DOHH2 (cell line): ENCODE measurements at regions not wholly inside any gene's neighbourhood (a gene's known extent, or its start where the extent isn't known, plus 50 kb on each side); places are given as distances from the start of the nearest gene placed in this dataset.

Experiments used
- H3F3A ChIP-seq: fragments of 200-600 bp; sonication (generic), shearing (Covaris generic); 2 replicates; pipeline ENCODE4 v1.6.0; 2016; ENCODE audit warnings: antibody characterized with exemption, mild to moderate bottlenecking; ENCODE audit not compliant: control insufficient read depth, insufficient read depth
- H3K27ac ChIP-seq: fragments of 200-600 bp; sonication (generic); 2 replicates; pipeline ENCODE4 v1.5.1; 2014; ENCODE audit warnings: low read depth, mild to moderate bottlenecking, low read length, moderate library complexity
- H3K27me3 ChIP-seq: fragments of 200-600 bp; sonication (generic); 2 replicates; pipeline ENCODE4 v1.6.1; 2014; ENCODE audit warnings: mild to moderate bottlenecking, low read length, mixed read lengths; ENCODE audit not compliant: control insufficient read depth
- H3K36me3 ChIP-seq: fragments of 200-600 bp; sonication (generic); 2 replicates; pipeline ENCODE4 v1.6.1; 2014; ENCODE audit warnings: mild to moderate bottlenecking, low read length, moderate library complexity, mixed read lengths; ENCODE audit not compliant: control insufficient read depth
- H3K4me1 ChIP-seq: fragments of 200-600 bp; sonication (generic); 2 replicates; pipeline ENCODE4 v1.6.1; 2014; ENCODE audit warnings: mild to moderate bottlenecking, low read length, mixed read lengths; ENCODE audit not compliant: control insufficient read depth
- H3K4me2 ChIP-seq: fragments of 200-600 bp; sonication (generic); 2 replicates; pipeline ENCODE4 v1.6.0; 2014; ENCODE audit warnings: mild to moderate bottlenecking, low read length, moderate library complexity
- H3K4me3 ChIP-seq: fragments of 200-600 bp; sonication (generic); 2 replicates; pipeline ENCODE4 v1.5.1; 2014; ENCODE audit warnings: mild to moderate bottlenecking, low read length, mixed read lengths
- H3K79me2 ChIP-seq: fragments of 200-600 bp; sonication (generic); 2 replicates; pipeline ENCODE4 v1.6.1; 2014; ENCODE audit warnings: mild to moderate bottlenecking, low read length, mixed read lengths; ENCODE audit not compliant: control insufficient read depth
- H3K9me2 ChIP-seq: fragments of 200-600 bp; sonication (generic); replicated peaks from 2 replicates; pipeline ENCODE4 v1.6.1; 2014; ENCODE audit warnings: mild to moderate bottlenecking, low read length, mixed read lengths; ENCODE audit not compliant: control insufficient read depth
- H3K9me3 ChIP-seq: fragments of 200-600 bp; sonication (generic); 2 replicates; pipeline ENCODE4 v1.6.1; 2014; ENCODE audit warnings: antibody characterized with exemption, low read length, mixed read lengths; ENCODE audit not compliant: control insufficient read depth, insufficient read depth
- H4K20me1 ChIP-seq: fragments of 200-600 bp; sonication (generic); 2 replicates; pipeline ENCODE4 v1.6.0; 2014; ENCODE audit warnings: low read depth, mild to moderate bottlenecking, antibody characterized with exemption, low read length, moderate library complexity; ENCODE audit not compliant: control insufficient read depth, insufficient read depth
- CTCF ChIP-seq: fragments of 200-600 bp; sonication (generic); IDR thresholded peaks from one replicate; pipeline ENCODE4 v1.5.1; 2014; ENCODE audit warnings: antibody characterized with exemption, mild to moderate bottlenecking, low read depth, low read length; ENCODE audit not compliant: poor library complexity, severe bottlenecking
- EZH2phosphoT487 ChIP-seq: fragments of 200-600 bp; sonication (generic); IDR thresholded peaks from 2 replicates; pipeline ENCODE4 v1.6.1; 2017; ENCODE audit warnings: borderline replicate concordance, mild to moderate bottlenecking, antibody characterized with exemption, low read length, moderate library complexity, mixed read lengths

GRCh38 chr1:90507173-90507572 is 209.9 kb downstream of the BARHL2 start:
- Histone ChIP-seq H3K4me1 (no peaks in the 10 kb centered on the region), H3K27me3 (no peaks in the 10 kb centered on the region), H3K27ac (no peak overlapping the region), H3K9me3 (no peaks in the 10 kb centered on the region), H3F3A (no peaks in the 10 kb centered on the region), H4K20me1 (no peaks in the 10 kb centered on the region), H3K79me2 (no peaks in the 10 kb centered on the region), H3K4me2 (no peak overlapping the region), H3K36me3 (no peaks in the 10 kb centered on the region), H3K9me2 (no peaks in the 10 kb centered on the region), H3K4me3 (no peak overlapping the region)
- no peak for TF ChIP-seq EZH2phosphoT487
- TF ChIP-seq CTCF, result no peak

- Histone ChIP-seq H3K27ac (no peak overlapping the region), H3K9me2 (no peaks in the 10 kb centered on the region), H3K27me3 (no peaks in the 10 kb centered on the region), H3K4me1 (no peaks in the 10 kb centered on the region), H3K4me2 (no peak overlapping the region), H3K4me3 (no peak overlapping the region), H3K79me2 (no peaks in the 10 kb centered on the region), H3K36me3 (no peaks in the 10 kb centered on the region), H3F3A (no peaks in the 10 kb centered on the region), H3K9me3 (no peaks in the 10 kb centered on the region), H4K20me1 (no peaks in the 10 kb centered on the region)
- TF ChIP-seq CTCF (no peak), EZH2phosphoT487 (no peak)
Measured at GRCh38 chr1:90505806-90506205, 211.3 kb downstream of the BARHL2 start.

GRCh38 chr1:90504509-90504908 is 212.6 kb downstream of the BARHL2 start:
- H3K36me3 ChIP-seq, result no peaks in the 10 kb centered on the region
- H3K79me2 ChIP-seq, result no peaks in the 10 kb centered on the region
- H3K4me1 ChIP-seq, result no peaks in the 10 kb centered on the region
- no peaks in the 10 kb centered on the region for H3F3A ChIP-seq
- H3K9me2 ChIP-seq, result no peaks in the 10 kb centered on the region
- no peak overlapping the region for H3K4me3 ChIP-seq
- H4K20me1 ChIP-seq, result no peaks in the 10 kb centered on the region
- no peak overlapping the region for H3K27ac ChIP-seq
- no peaks in the 10 kb centered on the region for H3K27me3 ChIP-seq
- no peak for TF ChIP-seq EZH2phosphoT487
- TF ChIP-seq CTCF, result no peak
- no peak overlapping the region for H3K4me2 ChIP-seq
- no peaks in the 10 kb centered on the region for H3K9me3 ChIP-seq

- Histone ChIP-seq H3K27me3 (no peaks in the 10 kb centered on the region), H3K4me3 (no peak overlapping the region), H3K4me2 (no peak overlapping the region), H3F3A (no peaks in the 10 kb centered on the region), H3K4me1 (no peaks in the 10 kb centered on the region), H3K9me3 (no peaks in the 10 kb centered on the region), H3K36me3 (no peaks in the 10 kb centered on the region), H3K9me2 (no peaks in the 10 kb centered on the region), H3K79me2 (no peaks in the 10 kb centered on the region), H3K27ac (no peak overlapping the region), H4K20me1 (no peaks in the 10 kb centered on the region)
- TF ChIP-seq EZH2phosphoT487, result no peak
- TF ChIP-seq CTCF, result no peak
Measured at GRCh38 chr1:90502696-90503095, 214.4 kb downstream of the BARHL2 start.
